Neural cell (in vitro differentiated cells): ENCODE measurements at regions not wholly inside any gene's neighbourhood (a gene's known extent, or its start where the extent isn't known, plus 50 kb on each side); places are given as distances from the start of the nearest gene placed in this dataset.

Experiments
- H2AFZ ChIP-seq: fragments of 200-600, 300-800 bp; sonication (generic), shearing (Covaris generic); 2 replicates; pipeline ENCODE4 v1.6.0; 2014; ENCODE audit warnings: low read depth, mild to moderate bottlenecking, antibody characterized with exemption, low read length, moderate library complexity
- H3F3A ChIP-seq: fragments of 200-600 bp; shearing (Covaris generic); 2 replicates; pipeline ENCODE4 v1.6.1; 2016; ENCODE audit warnings: mild to moderate bottlenecking, moderate library complexity, mixed read lengths, antibody characterized with exemption, low read length; ENCODE audit not compliant: insufficient read depth, poor library complexity, severe bottlenecking
- H3K27ac ChIP-seq: fragments of 200-600, 300-800 bp; sonication (generic), shearing (Covaris generic); 2 replicates; pipeline ENCODE4 v1.5.1; 2014; ENCODE audit warnings: mild to moderate bottlenecking, low read length, moderate library complexity
- H3K27me3 ChIP-seq: fragments of 300-800, 200-600 bp; sonication (generic), shearing (Covaris generic); 2 replicates; pipeline ENCODE4 v1.6.0; 2014; ENCODE audit warnings: mild to moderate bottlenecking, low read depth, low read length, moderate library complexity; ENCODE audit not compliant: insufficient read depth
- H3K36me3 ChIP-seq: fragments of 300-800, 200-600 bp; sonication (generic), shearing (Covaris generic); 2 replicates; pipeline ENCODE4 v1.5.1; 2014; ENCODE audit warnings: mild to moderate bottlenecking, antibody characterized with exemption, low read length, moderate library complexity; ENCODE audit not compliant: insufficient read depth
- H3K4me2 ChIP-seq: fragments of 300-800, 200-600 bp; sonication (generic), shearing (Covaris generic); 2 replicates; pipeline ENCODE4 v1.6.0; 2014; ENCODE audit warnings: mild to moderate bottlenecking, low read length
- H3K4me3 ChIP-seq: fragments of 300-800, 200-600 bp; sonication (generic), shearing (Covaris generic); 2 replicates; pipeline ENCODE4 v1.5.1; 2014; ENCODE audit warnings: mild to moderate bottlenecking, low read length, moderate library complexity
- H3K79me2 ChIP-seq: fragments of 200-600 bp; shearing (Covaris generic); replicated peaks from 2 replicates; pipeline ENCODE4 v1.6.0; 2014; ENCODE audit warnings: mild to moderate bottlenecking, low read length, moderate library complexity; ENCODE audit not compliant: insufficient read depth
- H3K9ac ChIP-seq: fragments of 300-800, 200-600 bp; sonication (generic), shearing (Covaris generic); 2 replicates; pipeline ENCODE4 v1.6.1; 2016; ENCODE audit warnings: mild to moderate bottlenecking, low read length, mixed read lengths
- H3K9me2 ChIP-seq: fragments of 200-600 bp; shearing (Covaris generic); 2 replicates; pipeline ENCODE4 v1.6.1; 2016; ENCODE audit warnings: mild to moderate bottlenecking, low read length, mixed read lengths; ENCODE audit not compliant: insufficient read depth
- H3K9me3 ChIP-seq: fragments of 200-600, 300-800 bp; sonication (generic), shearing (Covaris generic); 2 replicates; pipeline ENCODE4 v1.6.1; 2016; ENCODE audit warnings: mild to moderate bottlenecking, mixed run types, low read length, moderate library complexity, mixed read lengths
- H4K20me1 ChIP-seq: fragments of 200-600 bp; shearing (Covaris generic); 2 replicates; pipeline ENCODE4 v1.6.1; 2016; ENCODE audit warnings: mild to moderate bottlenecking, mixed run types; ENCODE audit not compliant: insufficient read depth
- CTCF ChIP-seq: fragments of 450-650 bp; IDR thresholded peaks from 2 replicates; pipeline ENCODE4 v1.5.1; 2014; ENCODE audit warnings: antibody characterized with exemption, mild to moderate bottlenecking, moderate library complexity; ENCODE audit not compliant: poor library complexity, severe bottlenecking
- EP300 ChIP-seq: fragments of 450-650 bp; conservative IDR thresholded peaks from 2 replicates; pipeline ENCODE4 v1.6.1; 2014; ENCODE audit warnings: antibody characterized with exemption, mild to moderate bottlenecking, moderate library complexity; ENCODE audit not compliant: poor library complexity, severe bottlenecking
- EZH2 ChIP-seq: fragments of 200-600, 300-800 bp; shearing (Covaris generic), sonication (generic); IDR thresholded peaks from 2 replicates; pipeline ENCODE4 v1.6.1; 2014; ENCODE audit warnings: antibody characterized with exemption, low read length, borderline replicate concordance, mild to moderate bottlenecking; ENCODE audit not compliant: insufficient read depth, poor library complexity, severe bottlenecking
- MXI1 ChIP-seq: fragments of 450-650 bp; conservative IDR thresholded peaks from 2 replicates; pipeline ENCODE4 v1.6.1; 2014; ENCODE audit warnings: antibody characterized with exemption, mild to moderate bottlenecking; ENCODE audit not compliant: poor library complexity, severe bottlenecking
- POLR2AphosphoS5 ChIP-seq: IDR thresholded peaks from 2 replicates; pipeline ENCODE4 v1.6.1; 2012
- RAD21 ChIP-seq: fragments of 450-650 bp; conservative IDR thresholded peaks from 2 replicates; pipeline ENCODE4 v1.6.1; 2014; ENCODE audit warnings: antibody characterized with exemption, mild to moderate bottlenecking, moderate library complexity
- REST ChIP-seq: IDR thresholded peaks from 2 replicates; pipeline ENCODE4 v1.6.1; 2012; ENCODE audit warnings: borderline replicate concordance
- SMC3 ChIP-seq: fragments of 450-650 bp; conservative IDR thresholded peaks from 2 replicates; pipeline ENCODE4 v1.6.1; 2014; ENCODE audit warnings: antibody characterized with exemption, mild to moderate bottlenecking, moderate library complexity; ENCODE audit not compliant: poor library complexity
- TAF1 ChIP-seq: IDR thresholded peaks from 2 replicates; pipeline ENCODE4 v1.6.1; 2012; ENCODE audit warnings: low read depth

- no peak overlapping the region for H3K4me2 ChIP-seq
- no peaks in the 10 kb centered on the region for H3K79me2 ChIP-seq
- no peak overlapping the region for H2AFZ ChIP-seq
- no peak overlapping the region for H3K9ac ChIP-seq
- no peak overlapping the region for H3K4me3 ChIP-seq
- H3K36me3 ChIP-seq, result no peaks in the 10 kb centered on the region
- no peak overlapping the region for H3K27ac ChIP-seq
- H3K9me2 ChIP-seq, result no peaks in the 10 kb centered on the region
- H3F3A ChIP-seq, result peaks cover 4% of the 10 kb centered on the region
- H3K27me3 ChIP-seq, result no peaks in the 10 kb centered on the region
- peaks cover 3% of the 10 kb centered on the region for H3K9me3 ChIP-seq
- H4K20me1 ChIP-seq, result no peaks in the 10 kb centered on the region
- no peak for TF ChIP-seq EP300
- no peak for TF ChIP-seq EZH2
- no peak for TF ChIP-seq POLR2AphosphoS5
- TF ChIP-seq TAF1, result no peak
- TF ChIP-seq SMC3, result no peak
- no peak for TF ChIP-seq MXI1
- no peak for TF ChIP-seq RAD21
- no peak for TF ChIP-seq REST
- TF ChIP-seq CTCF, result no peak
Observed at GRCh38 chr6:170100046-170100445, 190.8 kb downstream of the DLL1 start.

GRCh38 chr6:170099387-170099786 is 191.5 kb downstream of the DLL1 start:
- Histone ChIP-seq H3K9me3 (no peaks in the 10 kb centered on the region), H4K20me1 (no peaks in the 10 kb centered on the region), H2AFZ (no peak overlapping the region), H3K79me2 (no peaks in the 10 kb centered on the region), H3K27me3 (no peaks in the 10 kb centered on the region), H3K9me2 (no peaks in the 10 kb centered on the region), H3K9ac (no peak overlapping the region), H3K27ac (no peak overlapping the region), H3K36me3 (no peaks in the 10 kb centered on the region), H3K4me3 (no peak overlapping the region), H3K4me2 (no peak overlapping the region), H3F3A (peaks cover 4% of the 10 kb centered on the region)
- TF ChIP-seq POLR2AphosphoS5, result no peak
- TF ChIP-seq RAD21, result no peak
- TF ChIP-seq MXI1, result no peak
- no peak for TF ChIP-seq REST
- TF ChIP-seq EP300, result no peak
- TF ChIP-seq EZH2, result no peak
- no peak for TF ChIP-seq TAF1
- no peak for TF ChIP-seq SMC3
- no peak for TF ChIP-seq CTCF
